ENCODE measurements at regions not wholly inside any gene's neighbourhood (a gene's known extent, or its start where the extent isn't known, plus 50 kb on each side); places are given as distances from the start of the nearest gene placed in this dataset.

GRCh38 chr14:71529848-71530247, 402.4 kb upstream of the RGS6 start:
- TF ChIP-seq CTCF (IDR thresholded peaks at IDR 0.05) (no peak), POLR2A (IDR thresholded peaks at IDR 0.05) (no peak)

Measured in lower leg skin (tissue), 3 donors.